ENCODE measurements at regions not wholly inside any gene's neighbourhood (a gene's known extent, or its start where the extent isn't known, plus 50 kb on each side); places are given as distances from the start of the nearest gene placed in this dataset.

DNA sequence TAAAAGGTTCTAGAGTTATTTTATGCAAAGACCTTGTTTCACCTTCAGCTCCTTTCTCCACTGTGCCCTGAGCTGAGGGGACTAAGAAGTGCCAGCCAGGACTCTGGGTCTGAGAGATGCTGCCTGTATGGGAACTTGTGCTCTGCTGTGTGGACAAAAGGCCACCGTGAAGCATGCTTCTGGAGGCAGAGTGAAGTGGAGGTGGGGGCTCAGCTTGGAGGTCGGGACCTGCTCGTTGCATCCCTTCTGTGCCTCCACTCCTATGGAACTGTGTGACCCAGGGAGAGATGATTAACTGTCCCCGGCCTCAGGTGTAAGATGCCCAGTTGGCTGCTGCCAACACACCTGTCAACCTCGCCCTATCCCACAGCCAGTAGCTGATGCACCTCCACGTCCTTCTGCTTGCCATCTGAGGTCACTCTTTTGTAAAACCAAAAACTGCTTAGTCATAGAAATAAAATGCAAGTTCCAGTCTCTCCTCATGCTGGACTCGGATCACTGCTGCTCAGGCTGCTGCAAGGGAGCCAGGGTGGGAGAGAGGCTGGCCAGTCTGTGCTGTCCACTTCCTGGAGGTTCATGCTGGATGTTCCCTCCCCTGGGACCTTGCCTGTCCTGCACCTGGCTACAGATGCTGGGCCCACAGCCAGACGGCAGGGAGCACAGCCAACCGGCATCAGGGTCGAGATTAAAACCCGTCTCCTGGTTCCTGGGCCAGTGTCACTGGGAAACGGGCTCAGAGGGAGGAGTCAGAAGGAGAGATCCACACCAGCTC, 113.2 kb downstream of the ACKR3 start:
- TF ChIP-seq, protein P1, sequence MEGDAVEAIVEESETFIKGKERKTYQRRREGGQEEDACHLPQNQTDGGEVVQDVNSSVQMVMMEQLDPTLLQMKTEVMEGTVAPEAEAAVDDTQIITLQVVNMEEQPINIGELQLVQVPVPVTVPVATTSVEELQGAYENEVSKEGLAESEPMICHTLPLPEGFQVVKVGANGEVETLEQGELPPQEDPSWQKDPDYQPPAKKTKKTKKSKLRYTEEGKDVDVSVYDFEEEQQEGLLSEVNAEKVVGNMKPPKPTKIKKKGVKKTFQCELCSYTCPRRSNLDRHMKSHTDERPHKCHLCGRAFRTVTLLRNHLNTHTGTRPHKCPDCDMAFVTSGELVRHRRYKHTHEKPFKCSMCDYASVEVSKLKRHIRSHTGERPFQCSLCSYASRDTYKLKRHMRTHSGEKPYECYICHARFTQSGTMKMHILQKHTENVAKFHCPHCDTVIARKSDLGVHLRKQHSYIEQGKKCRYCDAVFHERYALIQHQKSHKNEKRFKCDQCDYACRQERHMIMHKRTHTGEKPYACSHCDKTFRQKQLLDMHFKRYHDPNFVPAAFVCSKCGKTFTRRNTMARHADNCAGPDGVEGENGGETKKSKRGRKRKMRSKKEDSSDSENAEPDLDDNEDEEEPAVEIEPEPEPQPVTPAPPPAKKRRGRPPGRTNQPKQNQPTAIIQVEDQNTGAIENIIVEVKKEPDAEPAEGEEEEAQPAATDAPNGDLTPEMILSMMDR (IDR thresholded peaks at IDR 0.05) = no peak
- TF ChIP-seq POLR2A (IDR thresholded peaks at IDR 0.05) = no peak
